Karpas-422 (cell line): ENCODE measurements at regions not wholly inside any gene's neighbourhood (a gene's known extent, or its start where the extent isn't known, plus 50 kb on each side); places are given as distances from the start of the nearest gene placed in this dataset.
"Not testable (repeated sequence)": the region's sequence is repeated elsewhere in the genome, so short reads cannot be mapped to it uniquely, and the experiment has no call there.

ENCODE experiments used
- DNase-seq: peaks from one replicate; pipeline ENCODE4 v3.0.0-alpha.2; 2015
- H2AFZ ChIP-seq: fragments of 200-600 bp; sonication (generic); 2 replicates; pipeline ENCODE4 v1.6.1; 2014; ENCODE audit warnings: antibody characterized with exemption, low read length, mixed read lengths
- H3K27ac ChIP-seq: fragments of 200-600 bp; sonication (generic); 2 replicates; pipeline ENCODE4 v1.5.1; 2014; ENCODE audit warnings: mild to moderate bottlenecking, low read length, moderate library complexity
- H3K27me3 ChIP-seq: fragments of 200-600 bp; sonication (generic); 2 replicates; pipeline ENCODE4 v1.6.1; 2014; ENCODE audit warnings: low read length, mixed read lengths
- H3K36me3 ChIP-seq: fragments of 200-600 bp; sonication (generic); 2 replicates; pipeline ENCODE4 v1.6.1; 2014; ENCODE audit warnings: low read length, mixed read lengths; ENCODE audit not compliant: insufficient read depth
- H3K4me1 ChIP-seq: fragments of 200-600 bp; sonication (generic); 2 replicates; pipeline ENCODE4 v1.6.1; 2014; ENCODE audit warnings: mild to moderate bottlenecking, low read length, mixed read lengths
- H3K4me2 ChIP-seq: fragments of 200-600 bp; sonication (generic); 2 replicates; pipeline ENCODE4 v1.6.1; 2014; ENCODE audit warnings: low read length, low read depth, mild to moderate bottlenecking; ENCODE audit not compliant: poor library complexity, severe bottlenecking
- H3K4me3 ChIP-seq: fragments of 200-600 bp; sonication (generic); 2 replicates; pipeline ENCODE4 v1.5.1; 2014; ENCODE audit warnings: mild to moderate bottlenecking, antibody characterized with exemption, low read length, mixed read lengths
- H3K79me2 ChIP-seq: fragments of 200-600 bp; sonication (generic); 2 replicates; pipeline ENCODE4 v1.6.1; 2014; ENCODE audit warnings: mild to moderate bottlenecking, low read length, mixed read lengths
- H3K9ac ChIP-seq: fragments of 200-600 bp; sonication (generic); 2 replicates; pipeline ENCODE4 v1.6.0; 2014; ENCODE audit warnings: low read length
- H3K9me2 ChIP-seq: fragments of 200-600 bp; sonication (generic), shearing (Covaris generic); replicated peaks from 2 replicates; pipeline ENCODE4 v1.6.0; 2014; ENCODE audit warnings: mild to moderate bottlenecking, low read length, moderate library complexity; ENCODE audit not compliant: insufficient read depth
- H3K9me3 ChIP-seq: fragments of 300-700, 200-600 bp; sonication (generic); 2 replicates; pipeline ENCODE4 v1.6.1; 2014; ENCODE audit warnings: low read length, mixed read lengths
- H4K20me1 ChIP-seq: fragments of 200-600 bp; sonication (generic); 2 replicates; pipeline ENCODE4 v1.6.1; 2014; ENCODE audit warnings: mild to moderate bottlenecking, antibody characterized with exemption, low read length, low read depth; ENCODE audit not compliant: insufficient read depth

GRCh38 chr15:24857763-24858162 is 97.0 kb upstream of the SNRPN start:
- Histone ChIP-seq H3K27me3 (no peaks in the 10 kb centered on the region), H3K4me2 (no peak overlapping the region), H3K79me2 (no peaks in the 10 kb centered on the region), H3K36me3 (no peaks in the 10 kb centered on the region), H3K9ac (no peak overlapping the region), H3K27ac (no peak overlapping the region), H4K20me1 (no peaks in the 10 kb centered on the region), H2AFZ (no peak overlapping the region), H3K9me3 (peaks cover 16% of the 10 kb centered on the region), H3K9me2 (no peaks in the 10 kb centered on the region), H3K4me1 (no peaks in the 10 kb centered on the region), H3K4me3 (no peak overlapping the region)
- no peak for DNase-seq

GRCh38 chr15:24858183-24858582 is 96.6 kb upstream of the SNRPN start:
- not testable (repeated sequence) for DNase-seq, H3K4me1 ChIP-seq, H3K9ac ChIP-seq, H3K27ac ChIP-seq, H2AFZ ChIP-seq, H3K36me3 ChIP-seq, H3K27me3 ChIP-seq, H3K4me2 ChIP-seq, H4K20me1 ChIP-seq, H3K9me2 ChIP-seq, H3K4me3 ChIP-seq, H3K79me2 ChIP-seq
- peaks cover 16% of the 10 kb centered on the region for H3K9me3 ChIP-seq

GRCh38 chr15:24858737-24859601 is 95.8 kb upstream of the SNRPN start:
- Histone ChIP-seq H3K9ac (no peak overlapping the region), H3K79me2 (no peaks in the 10 kb centered on the region), H4K20me1 (no peaks in the 10 kb centered on the region), H2AFZ (no peak overlapping the region), H3K4me2 (no peak overlapping the region), H3K9me2 (no peaks in the 10 kb centered on the region), H3K27ac (no peak overlapping the region), H3K36me3 (no peaks in the 10 kb centered on the region), H3K4me3 (no peak overlapping the region), H3K9me3 (peaks cover 16% of the 10 kb centered on the region), H3K4me1 (no peaks in the 10 kb centered on the region), H3K27me3 (no peaks in the 10 kb centered on the region)
- no peak for DNase-seq

GRCh38 chr15:24861014-24861690 is 93.6 kb upstream of the SNRPN start:
- no peak overlapping the region for H3K4me2 ChIP-seq
- no peaks in the 10 kb centered on the region for H3K36me3 ChIP-seq
- no peaks in the 10 kb centered on the region for H3K27me3 ChIP-seq
- no peak overlapping the region for H3K9ac ChIP-seq
- H3K9me2 ChIP-seq = no peaks in the 10 kb centered on the region
- no peaks in the 10 kb centered on the region for H3K79me2 ChIP-seq
- no peak overlapping the region for H3K27ac ChIP-seq
- DNase-seq = no peak
- no peak overlapping the region for H2AFZ ChIP-seq
- H3K9me3 ChIP-seq = peaks cover 7% of the 10 kb centered on the region
- H3K4me3 ChIP-seq = no peak overlapping the region
- no peaks in the 10 kb centered on the region for H3K4me1 ChIP-seq
- no peaks in the 10 kb centered on the region for H4K20me1 ChIP-seq

GRCh38 chr15:24862726-24863521 is 91.9 kb upstream of the SNRPN start:
- H3K9ac ChIP-seq = no peak overlapping the region
- H3K36me3 ChIP-seq = no peaks in the 10 kb centered on the region

GRCh38 chr15:24865303-24865702 is 89.5 kb upstream of the SNRPN start:
- no peaks in the 10 kb centered on the region for H3K9me2 ChIP-seq
- no peaks in the 10 kb centered on the region for H3K36me3 ChIP-seq
- DNase-seq = no peak
- no peak overlapping the region for H3K9ac ChIP-seq
- peaks cover 6% of the 10 kb centered on the region; the same call in 1 of the 2 replicates for H3K9me3 ChIP-seq
- H3K4me2 ChIP-seq = no peak overlapping the region
- H2AFZ ChIP-seq = no peak overlapping the region
- H3K27me3 ChIP-seq = no peaks in the 10 kb centered on the region
- H3K4me1 ChIP-seq = no peaks in the 10 kb centered on the region
- no peak overlapping the region for H3K4me3 ChIP-seq
- no peaks in the 10 kb centered on the region for H4K20me1 ChIP-seq
- H3K27ac ChIP-seq = no peak overlapping the region
- no peaks in the 10 kb centered on the region for H3K79me2 ChIP-seq

More at GRCh38 chr15:24862726-24863521, 91.9 kb upstream of the SNRPN start:
- DNase-seq = no peak
- Histone ChIP-seq H3K79me2 (no peaks in the 10 kb centered on the region), H3K27me3 (no peaks in the 10 kb centered on the region), H3K4me1 (no peaks in the 10 kb centered on the region), H2AFZ (no peak overlapping the region), H3K9me3 (peaks cover 3% of the 10 kb centered on the region), H4K20me1 (no peaks in the 10 kb centered on the region), H3K4me2 (no peak overlapping the region), H3K27ac (no peak overlapping the region), H3K4me3 (no peak overlapping the region), H3K9me2 (no peaks in the 10 kb centered on the region)

- Histone ChIP-seq H3K9ac (no peak overlapping the region), H2AFZ (no peak overlapping the region), H3K4me1 (no peaks in the 10 kb centered on the region), H3K4me3 (no peak overlapping the region), H3K9me3 (peaks cover 17% of the 10 kb centered on the region), H3K9me2 (no peaks in the 10 kb centered on the region), H3K27me3 (no peaks in the 10 kb centered on the region), H4K20me1 (no peaks in the 10 kb centered on the region), H3K79me2 (no peaks in the 10 kb centered on the region), H3K4me2 (no peak overlapping the region), H3K27ac (no peak overlapping the region), H3K36me3 (no peaks in the 10 kb centered on the region)
- DNase-seq = no peak
Measured at GRCh38 chr15:24877174-24877573, 77.6 kb upstream of the SNRPN start.

GRCh38 chr15:24878153-24878552 is 76.6 kb upstream of the SNRPN start:
- Histone ChIP-seq H3K4me1 (no peaks in the 10 kb centered on the region), H3K27me3 (no peaks in the 10 kb centered on the region), H3K9me3 (peaks cover 17% of the 10 kb centered on the region), H3K4me2 (no peak overlapping the region), H3K27ac (no peak overlapping the region), H3K9ac (no peak overlapping the region), H3K36me3 (no peaks in the 10 kb centered on the region), H3K79me2 (no peaks in the 10 kb centered on the region), H4K20me1 (no peaks in the 10 kb centered on the region), H3K4me3 (no peak overlapping the region), H3K9me2 (no peaks in the 10 kb centered on the region), H2AFZ (no peak overlapping the region)
- DNase-seq = no peak
